H9 (cell line): ENCODE measurements at regions not wholly inside any gene's neighbourhood (a gene's known extent, or its start where the extent isn't known, plus 50 kb on each side); places are given as distances from the start of the nearest gene placed in this dataset.

ENCODE experiments used
- DNase-seq: peaks from one replicate; pipeline ENCODE4 v3.0.0-alpha.2; 2017
- H2AFZ ChIP-seq: one replicate; pipeline ENCODE4 v1.6.1; 2013; ENCODE audit warnings: mild to moderate bottlenecking, low read length, control low read depth, moderate library complexity
- H2AK5ac ChIP-seq: 2 replicates; pipeline ENCODE4 v1.6.1; 2013; ENCODE audit warnings: low read length, control low read depth, mixed read lengths; ENCODE audit not compliant: insufficient read length
- H2BK120ac ChIP-seq: one replicate; pipeline ENCODE4 v1.6.1; 2013; ENCODE audit warnings: low read depth, mild to moderate bottlenecking, low read length, control low read depth, inconsistent platforms; ENCODE audit not compliant: poor library complexity, severe bottlenecking
- H2BK12ac ChIP-seq: 2 replicates; pipeline ENCODE4 v1.6.1; 2013; ENCODE audit warnings: low read length, control low read depth, mixed read lengths, low read depth; ENCODE audit not compliant: insufficient read length
- H2BK15ac ChIP-seq: 2 replicates; pipeline ENCODE4 v1.6.1; 2013; ENCODE audit warnings: low read depth, low read length, control low read depth
- H2BK20ac ChIP-seq: one replicate; pipeline ENCODE4 v1.6.1; 2013; ENCODE audit warnings: low read depth, mild to moderate bottlenecking, low read length, control low read depth, inconsistent platforms; ENCODE audit not compliant: poor library complexity, severe bottlenecking
- H2BK5ac ChIP-seq: 2 replicates; pipeline ENCODE4 v1.6.1; 2013; ENCODE audit warnings: low read length, control low read depth, mixed read lengths; ENCODE audit not compliant: insufficient read length
- H3K14ac ChIP-seq: 2 replicates; pipeline ENCODE4 v1.6.1; 2013; ENCODE audit warnings: low read length, control low read depth; ENCODE audit not compliant: insufficient read depth
- H3K18ac ChIP-seq: 2 replicates; pipeline ENCODE4 v1.6.1; 2013; ENCODE audit warnings: low read depth, mild to moderate bottlenecking, mixed read lengths, low read length, control low read depth; ENCODE audit not compliant: insufficient read length
- H3K23ac ChIP-seq: 2 replicates; pipeline ENCODE4 v1.6.1; 2013; ENCODE audit warnings: low read length, control low read depth, mixed read lengths, low read depth; ENCODE audit not compliant: insufficient read length
- H3K23me2 ChIP-seq: 2 replicates; pipeline ENCODE4 v1.6.1; 2013; ENCODE audit warnings: low read depth, mild to moderate bottlenecking, mixed read lengths, low read length, control low read depth; ENCODE audit not compliant: insufficient read length, poor library complexity, severe bottlenecking
- H3K27ac ChIP-seq: 2 replicates; pipeline ENCODE4 v1.5.1; 2013; ENCODE audit warnings: low read length, control low read depth, mixed read lengths, low read depth; ENCODE audit not compliant: insufficient read length
- H3K27me3 ChIP-seq: 2 replicates; pipeline ENCODE4 v1.6.1; 2013; ENCODE audit warnings: low read length, control low read depth, inconsistent platforms; ENCODE audit not compliant: insufficient read depth
- H3K4ac ChIP-seq: 2 replicates; pipeline ENCODE4 v1.6.1; 2013; ENCODE audit warnings: low read depth, mild to moderate bottlenecking, control low read depth, inconsistent platforms, low read length, moderate library complexity
- H3K4me1 ChIP-seq: 2 replicates; pipeline ENCODE4 v1.6.1; 2013; ENCODE audit warnings: low read length, control low read depth, inconsistent platforms; ENCODE audit not compliant: insufficient read depth
- H3K4me2 ChIP-seq: 2 replicates; pipeline ENCODE4 v1.6.1; 2013; ENCODE audit warnings: low read length, control low read depth, mixed read lengths; ENCODE audit not compliant: insufficient read length, insufficient read depth
- H3K56ac ChIP-seq: 2 replicates; pipeline ENCODE4 v1.6.1; 2013; ENCODE audit warnings: low read depth, mild to moderate bottlenecking, mixed read lengths, low read length, control low read depth; ENCODE audit not compliant: insufficient read length
- H3K79me1 ChIP-seq: 2 replicates; pipeline ENCODE4 v1.6.1; 2013; ENCODE audit warnings: low read depth, mild to moderate bottlenecking, moderate library complexity, low read length, control low read depth, inconsistent platforms; ENCODE audit not compliant: insufficient read depth, poor library complexity, severe bottlenecking
- H3K79me2 ChIP-seq: 2 replicates; pipeline ENCODE4 v1.6.1; 2013; ENCODE audit warnings: low read length, control low read depth, inconsistent platforms; ENCODE audit not compliant: insufficient read depth
- H3K9ac ChIP-seq: 2 replicates; pipeline ENCODE4 v1.6.1; 2013; ENCODE audit warnings: low read length, control low read depth, mixed read lengths; ENCODE audit not compliant: insufficient read length; ENCODE audit errors: extremely low read depth
- H3K9me3 ChIP-seq: one replicate; pipeline ENCODE4 v1.6.1; 2013; ENCODE audit warnings: low read depth, low read length, inconsistent platforms; ENCODE audit not compliant: control insufficient read depth
- H3T11ph ChIP-seq: one replicate; pipeline ENCODE4 v1.6.1; 2013; ENCODE audit warnings: mild to moderate bottlenecking, low read length, control low read depth, inconsistent platforms
- H4K20me1 ChIP-seq: one replicate; pipeline ENCODE4 v1.6.1; 2013; ENCODE audit not compliant: control insufficient read depth, insufficient read length, insufficient read depth
- H4K5ac ChIP-seq: 2 replicates; pipeline ENCODE4 v1.6.1; 2013; ENCODE audit warnings: low read depth, mild to moderate bottlenecking, mixed read lengths, low read length, control low read depth; ENCODE audit not compliant: insufficient read length
- H4K8ac ChIP-seq: replicated peaks from 2 replicates; pipeline ENCODE4 v1.6.1; 2013; ENCODE audit warnings: low read length, control low read depth, mixed read lengths, low read depth; ENCODE audit not compliant: insufficient read length
- H4K91ac ChIP-seq: 2 replicates; pipeline ENCODE4 v1.6.1; 2013; ENCODE audit warnings: low read depth, mild to moderate bottlenecking, moderate library complexity, mixed read lengths, low read length, control low read depth; ENCODE audit not compliant: insufficient read length
- H3K27ac Mint-ChIP-seq, 3 experiments: 2 replicates in 2 of 3; 3 replicates in 1 of 3; pipeline ENCODE4 v1.8.0; 2020 to 2021; ENCODE audit warnings: mixed read lengths in 3 of 3, mild to moderate bottlenecking in 1 of 3, moderate library complexity in 1 of 3
- H3K27me3 Mint-ChIP-seq: 2 replicates; pipeline ENCODE4 v1.8.0; 2021; ENCODE audit warnings: low read depth, mild to moderate bottlenecking, moderate library complexity, mixed read lengths
- H3K36me3 Mint-ChIP-seq, 3 experiments: 2 replicates in 2 of 3; 3 replicates in 1 of 3; pipeline ENCODE4 v1.8.0; 2020 to 2021; ENCODE audit warnings: low read depth in 3 of 3, mixed read lengths in 3 of 3; ENCODE audit not compliant: insufficient read depth in 1 of 3
- H3K4me1 Mint-ChIP-seq, 2 experiments: 2 replicates each; pipeline ENCODE4 v1.8.0; 2020; ENCODE audit warnings: mixed read lengths in 2 of 2
- H3K4me3 Mint-ChIP-seq, 2 experiments: 2 replicates in 1 of 2; 3 replicates in 1 of 2; pipeline ENCODE4 v1.8.0; 2020 to 2021; ENCODE audit warnings: mild to moderate bottlenecking in 2 of 2, mixed read lengths in 2 of 2, moderate library complexity in 1 of 2
- H3K9me3 Mint-ChIP-seq, 2 experiments: 2 replicates in 1 of 2; 3 replicates in 1 of 2; pipeline ENCODE4 v1.8.0; 2020; ENCODE audit warnings: mild to moderate bottlenecking in 2 of 2, mixed read lengths in 2 of 2, moderate library complexity in 1 of 2
- CTCF ChIP-seq: fragments of 200-600 bp; sonication (generic); conservative IDR thresholded peaks from 3 replicates; pipeline ENCODE4 v1.8.0; 2021; ENCODE audit warnings: antibody characterized with exemption, mild to moderate bottlenecking
- WGBS: extraction: QIAGEN DNeasy Blood & Tissue Kit; methylation state at CpG from one replicate; pipeline ENCODE4 v1.1.7; 2013; ENCODE audit warnings: missing lambda C conversion rate, low lambda C conversion rate, mixed read lengths; ENCODE audit not compliant: insufficient read length; ENCODE audit errors: extremely low coverage; 5-methylcytosine and 5-hydroxymethylcytosine counted together

GRCh38 chr10:36640626-36641025, 484.8 kb upstream of the ANKRD30A start:
- Histone ChIP-seq H4K5ac (no peak overlapping the region), H2AFZ (no peak overlapping the region), H2BK15ac (no peak overlapping the region), H3K56ac (no peak overlapping the region), H3K23me2 (no peaks in the 10 kb centered on the region), H3K9me3 (no peaks in the 10 kb centered on the region), H3K79me1 (no peaks in the 10 kb centered on the region), H3K4me2 (no peak overlapping the region), H2AK5ac (no peak overlapping the region), H3K27me3 (no peaks in the 10 kb centered on the region), H3K23ac (no peak overlapping the region), H3K4ac (no peak overlapping the region), H4K91ac (no peak overlapping the region), H2BK12ac (no peak overlapping the region), H2BK20ac (no peak overlapping the region), H4K20me1 (no peaks in the 10 kb centered on the region), H3K14ac (no peak overlapping the region), H3K4me1 (no peaks in the 10 kb centered on the region), H2BK5ac (no peak overlapping the region), H3K27ac (no peak overlapping the region), H4K8ac (no peak overlapping the region), H3K18ac (no peak overlapping the region), H3K9ac (no peak overlapping the region), H3K79me2 (no peaks in the 10 kb centered on the region), H2BK120ac (no peak overlapping the region), H3T11ph (no peak overlapping the region)
- no peak overlapping the region for H3K27ac Mint-ChIP-seq
- no CpG with 5 or more reads among the region's 4 CpGs for WGBS
- TF ChIP-seq CTCF: no peak
- H3K27me3 Mint-ChIP-seq: no peaks in the 10 kb centered on the region
- no peak overlapping the region for H3K4me3 Mint-ChIP-seq
- H3K36me3 Mint-ChIP-seq: no peaks in the 10 kb centered on the region
- no peaks in the 10 kb centered on the region for H3K9me3 Mint-ChIP-seq
- no peak for DNase-seq
- H3K4me1 Mint-ChIP-seq: peaks cover 7% of the 10 kb centered on the region in 2 experiments
